ENCODE measurements at regions not wholly inside any gene's neighbourhood (a gene's known extent, or its start where the extent isn't known, plus 50 kb on each side); places are given as distances from the start of the nearest gene placed in this dataset.

- TF ChIP-seq CTCF (IDR thresholded peaks at IDR 0.05) (no peak), POLR2A (IDR thresholded peaks at IDR 0.05) (no peak), EP300 (IDR thresholded peaks at IDR 0.05) (no peak), POLR2AphosphoS5 (IDR thresholded peaks at IDR 0.05) (no peak)
Measured at GRCh38 chr18:67273288-67273687, 243.2 kb downstream of the DSEL start.
